Right lobe of liver (tissue), 6 donors: ENCODE measurements at regions not wholly inside any gene's neighbourhood (a gene's known extent, or its start where the extent isn't known, plus 50 kb on each side); places are given as distances from the start of the nearest gene placed in this dataset.

Experiments used
- ATAC-seq, 4 donors: fragments of 200-7000 bp; cut with Tn5 transposase; one replicate each; pipeline ENCODE4 v1.9.1; 2020; ENCODE audit warnings: mild to moderate bottlenecking in 4 of 4, moderate library complexity in 4 of 4
- DNase-seq, 3 donors: peaks; one replicate each; pipeline ENCODE4 v3.0.0-alpha.2; 2020
- H3K27ac ChIP-seq, 3 donors: fragments of 200-600 bp; one replicate each; pipeline ENCODE4 v1.8.0; 2022
- H3K27me3 ChIP-seq, 2 donors: fragments of 200-600 bp; one replicate each; pipeline ENCODE4 v1.8.0; 2022
- H3K36me3 ChIP-seq, 4 donors: fragments of 200-600 bp; sonication (generic) in 1 of 4; one replicate each; pipeline versions ENCODE4 v1.5.1 to v1.8.0; 2017 to 2022; ENCODE audit warnings: control low read depth in 1 of 4
- H3K4me1 ChIP-seq, 4 donors: fragments of 200-600 bp; sonication (generic) in 1 of 4; one replicate each; pipeline versions ENCODE4 v1.5.1 to v1.8.0; 2017 to 2022; ENCODE audit warnings: control low read depth in 1 of 4
- H3K4me3 ChIP-seq, 3 donors: fragments of 200-600 bp; one replicate each; pipeline ENCODE4 v1.8.0; 2022
- H3K9me3 ChIP-seq, 4 donors: fragments of 200-600 bp; sonication (generic) in 1 of 4; one replicate each; pipeline versions ENCODE4 v1.5.1 to v1.8.0; 2017 to 2022; ENCODE audit warnings: control low read depth in 1 of 4
- POLR2A ChIP-seq: fragments of 450-650 bp; IDR thresholded peaks from one replicate; pipeline ENCODE4 v1.6.1; 2017; ENCODE audit warnings: antibody characterized with exemption, mild to moderate bottlenecking
- WGBS: methylation state at CpG from one replicate; pipeline ENCODE4 v1.1.6; 2018; ENCODE audit warnings: low coverage, low lambda C conversion rate; ENCODE audit not compliant: insufficient coverage; ENCODE audit errors: missing lambda C conversion rate; 5-methylcytosine and 5-hydroxymethylcytosine counted together
- intact Hi-C, 2 donors: fragments of 100-400 bp; cut with DNase I; formaldehyde crosslinking; loops; one replicate each; pipeline versions ENCODE4 v1.11.2 to v1.14.1; 2022
- TF ChIP-seq, protein P1 (sequence below), 4 donors: fragments of 200-600 bp in 3 of 4; fragments of 450-650 bp in 1 of 4; IDR thresholded peaks; one replicate each; pipeline versions ENCODE4 v1.5.1 to v1.8.0; 2016 to 2022; ENCODE audit warnings: antibody characterized with exemption in 4 of 4, mild to moderate bottlenecking in 2 of 4
- donor health status: DM: no; HTN: yes; CAD: no.
- donor health status: DM: no; HTN: no; CAD: no.
- donor health status: DM: no; HTN: no; CAD: no.
- donor health status: DM: no; HTN: yes; CAD: no.
- donor health status: DM: no; HTN: yes; CAD: no.

DNA sequence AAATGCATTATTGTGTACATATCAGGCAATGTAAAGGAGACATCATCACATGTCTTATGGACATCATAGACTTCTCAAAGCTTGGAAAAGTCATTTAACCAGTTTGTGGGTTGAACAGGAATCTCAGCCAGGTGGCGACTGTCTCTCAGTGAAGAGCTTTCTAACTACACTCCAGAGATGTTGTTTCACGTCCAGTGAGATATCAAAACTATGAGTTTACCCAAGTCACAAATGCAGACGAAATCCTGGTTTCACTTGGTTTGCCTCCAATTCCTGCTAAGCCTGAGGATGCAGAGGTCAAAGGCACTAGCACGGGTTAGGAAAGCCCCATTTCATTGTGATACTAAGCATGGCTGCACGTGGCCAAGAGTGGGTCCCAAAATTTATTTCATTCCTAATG lies 384.5 kb upstream of the MEIS1 start:
- Histone ChIP-seq H3K4me1 (no peaks in the 10 kb centered on the region), H3K9me3 (no peaks in the 10 kb centered on the region), H3K27me3 (no peaks in the 10 kb centered on the region), H3K27ac (no peak overlapping the region), H3K4me3 (no peak overlapping the region), H3K36me3 (no peaks in the 10 kb centered on the region)
- no peak for DNase-seq
- ATAC-seq = peak in 2 of 4 donors; percentile 64 to 81
- WGBS = 13% methylated on average over 5 of the region's 5 CpGs
- no peak for TF ChIP-seq POLR2A
- TF ChIP-seq, protein P1, sequence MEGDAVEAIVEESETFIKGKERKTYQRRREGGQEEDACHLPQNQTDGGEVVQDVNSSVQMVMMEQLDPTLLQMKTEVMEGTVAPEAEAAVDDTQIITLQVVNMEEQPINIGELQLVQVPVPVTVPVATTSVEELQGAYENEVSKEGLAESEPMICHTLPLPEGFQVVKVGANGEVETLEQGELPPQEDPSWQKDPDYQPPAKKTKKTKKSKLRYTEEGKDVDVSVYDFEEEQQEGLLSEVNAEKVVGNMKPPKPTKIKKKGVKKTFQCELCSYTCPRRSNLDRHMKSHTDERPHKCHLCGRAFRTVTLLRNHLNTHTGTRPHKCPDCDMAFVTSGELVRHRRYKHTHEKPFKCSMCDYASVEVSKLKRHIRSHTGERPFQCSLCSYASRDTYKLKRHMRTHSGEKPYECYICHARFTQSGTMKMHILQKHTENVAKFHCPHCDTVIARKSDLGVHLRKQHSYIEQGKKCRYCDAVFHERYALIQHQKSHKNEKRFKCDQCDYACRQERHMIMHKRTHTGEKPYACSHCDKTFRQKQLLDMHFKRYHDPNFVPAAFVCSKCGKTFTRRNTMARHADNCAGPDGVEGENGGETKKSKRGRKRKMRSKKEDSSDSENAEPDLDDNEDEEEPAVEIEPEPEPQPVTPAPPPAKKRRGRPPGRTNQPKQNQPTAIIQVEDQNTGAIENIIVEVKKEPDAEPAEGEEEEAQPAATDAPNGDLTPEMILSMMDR (IDR thresholded peaks at IDR 0.05) = peak in 1 of 4 donors; percentile 32
- intact Hi-C loops = no loop called here

DNA sequence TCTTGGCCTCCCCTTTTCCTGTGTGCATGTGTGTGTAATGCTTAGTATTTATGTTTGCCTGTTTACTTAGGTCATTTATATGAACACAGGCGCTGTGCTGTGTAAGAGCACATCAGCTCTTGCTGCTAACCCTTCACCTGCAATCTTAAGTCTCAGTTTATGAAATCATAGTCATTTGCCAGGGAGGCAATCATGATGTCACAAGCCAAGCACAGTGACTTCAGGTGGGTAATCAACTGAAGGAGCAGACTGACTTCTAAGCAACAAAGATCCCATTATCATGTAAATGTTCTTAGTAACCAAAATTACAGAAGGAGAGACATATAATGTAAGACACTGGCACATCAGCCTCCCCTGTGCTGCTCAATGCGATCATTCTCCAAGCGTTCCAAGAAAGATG lies 386.3 kb upstream of the MEIS1 start:
- no peaks in the 10 kb centered on the region for H3K27me3 ChIP-seq
- TF ChIP-seq, protein P1 (IDR thresholded peaks at IDR 0.05) = no peak
- TF ChIP-seq POLR2A = no peak
- no peaks in the 10 kb centered on the region for H3K4me1 ChIP-seq
- ATAC-seq = no peak
- 72% methylated on average over 2 of the region's 3 CpGs for WGBS
- H3K27ac ChIP-seq = no peak overlapping the region
- no peaks in the 10 kb centered on the region for H3K9me3 ChIP-seq
- no peak overlapping the region for H3K4me3 ChIP-seq
- DNase-seq = no peak
- H3K36me3 ChIP-seq = no peaks in the 10 kb centered on the region
- intact Hi-C loops = no loop called here

DNA sequence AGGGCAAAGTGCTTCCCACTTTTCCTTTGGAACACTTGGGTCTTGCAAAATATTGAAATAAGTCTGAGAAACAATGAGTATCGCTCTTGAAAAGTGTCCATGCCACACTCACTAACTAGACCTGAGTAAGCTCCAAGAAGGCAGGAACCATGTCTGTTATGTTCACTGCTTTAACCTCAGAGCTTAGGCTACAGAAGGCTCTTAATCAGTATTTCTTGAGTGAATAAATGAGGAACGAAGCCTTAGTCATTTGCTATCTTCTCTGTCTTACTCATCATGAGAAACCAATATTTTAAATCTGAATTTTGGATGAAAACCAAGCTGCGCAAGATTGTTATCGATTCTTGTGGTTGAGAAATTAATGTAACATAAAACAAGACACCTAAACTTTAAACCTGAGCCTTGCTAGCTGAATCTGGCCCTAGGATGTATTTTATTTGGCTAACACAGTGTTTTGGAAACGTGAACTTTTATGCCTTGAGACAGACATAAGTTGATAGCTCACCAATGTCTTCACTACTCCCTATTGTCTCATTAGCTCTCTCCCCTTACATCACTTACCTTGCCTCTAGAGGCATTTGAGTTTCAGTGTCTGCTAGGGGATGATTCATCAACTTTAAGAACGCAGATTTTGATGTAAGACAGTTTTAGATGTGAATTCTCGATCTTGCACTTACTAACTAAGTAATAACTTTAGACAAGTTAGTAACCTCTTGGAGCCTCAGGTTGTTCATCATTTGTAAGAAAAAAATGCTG lies 392.8 kb upstream of the MEIS1 start:
- no peak overlapping the region for H3K27ac ChIP-seq
- intact Hi-C loops = no loop called here
- 52% methylated on average over 5 of the region's 7 CpGs for WGBS

DNA sequence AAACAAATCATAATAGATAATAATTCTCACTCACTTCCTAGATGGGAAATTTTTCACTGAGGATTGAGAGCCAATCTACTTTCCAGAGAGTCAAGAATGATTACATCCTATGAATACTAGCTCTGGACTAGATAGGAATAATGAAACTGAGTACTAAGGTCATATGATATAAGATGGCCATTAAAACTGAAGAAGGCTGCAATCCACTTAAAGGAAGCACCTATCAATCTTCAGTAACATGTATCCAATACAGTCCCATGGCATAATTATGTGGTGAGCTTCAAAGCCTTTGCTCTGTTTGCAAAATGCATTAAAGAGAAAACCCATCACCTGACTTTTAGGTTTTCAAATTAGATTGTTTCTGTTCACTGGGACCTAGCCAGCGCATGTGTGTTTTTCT lies 398.0 kb upstream of the MEIS1 start:
- Histone ChIP-seq H3K36me3 (no peaks in the 10 kb centered on the region), H3K9me3 (no peaks in the 10 kb centered on the region), H3K4me3 (no peak overlapping the region), H3K4me1 (no peaks in the 10 kb centered on the region), H3K27ac (no peak overlapping the region), H3K27me3 (no peaks in the 10 kb centered on the region)
- ATAC-seq (no peak), DNase-seq (no peak)
- intact Hi-C loops = no loop called here
- TF ChIP-seq POLR2A = no peak
- TF ChIP-seq, protein P1 (IDR thresholded peaks at IDR 0.05) = no peak
- WGBS = 100% methylated on average over 1 of the region's 1 CpG

More for the DNA sequence above, 392.8 kb upstream of the MEIS1 start:
- no peaks in the 10 kb centered on the region for H3K9me3 ChIP-seq
- no peaks in the 10 kb centered on the region for H3K36me3 ChIP-seq
- no peaks in the 10 kb centered on the region for H3K27me3 ChIP-seq
- ATAC-seq = no peak
- TF ChIP-seq, protein P1 (IDR thresholded peaks at IDR 0.05) = no peak
- TF ChIP-seq POLR2A = no peak
- no peak for DNase-seq
- no peaks in the 10 kb centered on the region for H3K4me1 ChIP-seq
- no peak overlapping the region for H3K4me3 ChIP-seq

DNA sequence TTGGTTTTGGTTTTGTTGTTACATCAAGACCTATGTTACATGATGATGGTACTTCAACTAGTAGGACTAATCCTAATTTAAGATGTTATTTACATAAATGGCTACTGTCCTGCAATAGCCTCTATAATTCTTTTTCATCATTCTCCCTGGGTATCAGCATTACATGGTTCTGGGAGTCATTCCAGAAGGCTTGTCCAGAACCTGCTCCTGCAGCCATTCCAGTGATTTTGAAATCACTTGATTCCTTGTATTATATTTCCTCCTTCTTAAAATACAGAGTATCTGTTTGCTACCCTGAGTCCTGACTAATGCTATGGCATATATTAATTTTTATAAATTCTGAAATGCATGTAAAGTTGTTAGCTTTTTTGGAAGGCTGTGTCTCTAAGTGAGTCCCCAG lies 400.5 kb upstream of the MEIS1 start:
- no peaks in the 10 kb centered on the region for H3K36me3 ChIP-seq
- intact Hi-C loops = no loop called here
- no peaks in the 10 kb centered on the region for H3K27me3 ChIP-seq
- ATAC-seq (no peak), DNase-seq (no peak)
- no peaks in the 10 kb centered on the region for H3K4me1 ChIP-seq
- TF ChIP-seq, protein P1 (IDR thresholded peaks at IDR 0.05) = no peak
- no peak for TF ChIP-seq POLR2A
- no peak overlapping the region for H3K4me3 ChIP-seq
- no peaks in the 10 kb centered on the region for H3K9me3 ChIP-seq
- H3K27ac ChIP-seq = no peak overlapping the region
